Fibroblast of lung (primary cell): ENCODE measurements at regions not wholly inside any gene's neighbourhood (a gene's known extent, or its start where the extent isn't known, plus 50 kb on each side); places are given as distances from the start of the nearest gene placed in this dataset.

Experiments
- DNase-seq, 2 donors: peaks; one replicate each; pipeline versions ENCODE4 v3.0.0 to v3.0.0-alpha.2; 2010; ENCODE audit warnings: low read depth in 2 of 2
- H2AFZ ChIP-seq: 2 replicates; pipeline ENCODE4 v1.5.1; 2012; ENCODE audit warnings: low read length, control low read depth, inconsistent platforms
- H3K27ac ChIP-seq: 2 replicates; pipeline ENCODE4 v1.5.1; 2011; ENCODE audit warnings: low read length, control low read depth; ENCODE audit not compliant: insufficient read depth
- H3K27me3 ChIP-seq: 2 replicates; pipeline ENCODE4 v1.5.1; 2011; ENCODE audit warnings: mild to moderate bottlenecking, low read length; ENCODE audit not compliant: control insufficient read depth, insufficient read depth
- H3K36me3 ChIP-seq: 2 replicates; pipeline ENCODE4 v1.5.1; 2011; ENCODE audit warnings: low read length; ENCODE audit not compliant: control insufficient read depth, insufficient read depth
- H3K4me1 ChIP-seq: 2 replicates; pipeline ENCODE4 v1.5.1; 2011; ENCODE audit warnings: low read length; ENCODE audit not compliant: control insufficient read depth, insufficient read depth; ENCODE audit errors: extremely low read depth
- H3K4me2 ChIP-seq: 2 replicates; pipeline ENCODE4 v1.5.1; 2011; ENCODE audit warnings: low read length, control low read depth; ENCODE audit not compliant: insufficient read depth; ENCODE audit errors: extremely low read depth
- H3K4me3 ChIP-seq, 4 experiments: fragments of 200-600 bp in 1 of 4; sonication (generic) in 1 of 4; replicated peaks in 1 of 4; 2 replicates each; pipeline ENCODE4 v1.5.1; 2011 to 2016; ENCODE audit warnings: low read length in 4 of 4, low read depth in 3 of 4, mild to moderate bottlenecking in 3 of 4, control low read depth in 2 of 4, inconsistent platforms in 1 of 4, mixed read lengths in 1 of 4; ENCODE audit not compliant: insufficient read depth in 1 of 4; ENCODE audit errors: control extremely low read depth in 1 of 4
- H3K79me2 ChIP-seq: 2 replicates; pipeline ENCODE4 v1.5.1; 2012; ENCODE audit warnings: mild to moderate bottlenecking, low read length, inconsistent platforms; ENCODE audit not compliant: control insufficient read depth, insufficient read depth
- H3K9ac ChIP-seq: 2 replicates; pipeline ENCODE4 v1.5.1; 2011; ENCODE audit warnings: mild to moderate bottlenecking, low read length, control low read depth; ENCODE audit not compliant: insufficient read depth
- H3K9me3 ChIP-seq: 2 replicates; pipeline ENCODE4 v1.5.1; 2012; ENCODE audit warnings: low read depth, low read length; ENCODE audit not compliant: control insufficient read depth, insufficient read depth
- H4K20me1 ChIP-seq: 2 replicates; pipeline ENCODE4 v1.5.1; 2011; ENCODE audit warnings: low read length; ENCODE audit not compliant: control insufficient read depth, insufficient read depth; ENCODE audit errors: extremely low read depth
- CTCF ChIP-seq, 2 donors: IDR thresholded peaks in 1 of 2; conservative IDR thresholded peaks in 1 of 2; 1 replicate in 1 of 2; 2 replicates in 1 of 2; pipeline ENCODE4 v1.5.1; 2011 to 2012; ENCODE audit warnings: low read length in 2 of 2, control low read depth in 1 of 2, inconsistent platforms in 1 of 2, low read depth in 1 of 2, mild to moderate bottlenecking in 1 of 2
- EZH2 ChIP-seq: IDR thresholded peaks from 2 replicates; pipeline ENCODE4 v1.5.1; 2012; ENCODE audit warnings: low read length, control low read depth, mild to moderate bottlenecking; ENCODE audit errors: missing control alignments

DNA sequence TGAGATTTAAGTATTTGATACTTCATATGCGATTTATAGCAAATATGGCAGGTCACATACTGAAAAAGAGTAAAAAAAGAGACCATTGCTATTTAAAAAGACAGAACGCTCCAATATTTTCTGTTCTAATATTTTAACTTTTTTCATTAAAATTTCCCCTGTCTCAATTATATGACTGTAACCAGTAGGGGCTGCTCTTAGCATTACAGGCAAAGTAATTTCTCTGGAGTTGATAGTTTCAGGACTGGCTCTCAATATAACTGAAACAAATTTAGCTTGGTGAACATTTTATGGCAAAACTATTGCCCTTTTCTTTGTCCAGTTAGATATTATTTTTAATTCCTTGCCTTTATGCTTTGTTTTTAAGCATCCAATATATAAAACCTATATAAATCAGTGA lies 286.3 kb upstream of the ROBO2 start:
- H3K27ac ChIP-seq = no peak overlapping the region
- H3K4me3 ChIP-seq = no peak overlapping the region
- H3K4me1 ChIP-seq = no peaks in the 10 kb centered on the region
- H3K79me2 ChIP-seq = no peaks in the 10 kb centered on the region
- peak; percentile 20 to 69 for TF ChIP-seq CTCF (conservative IDR thresholded peaks at IDR 0.05 in 1 of 2, IDR thresholded peaks at IDR 0.05 in 1 of 2; ENCODE audit: low read depth in 1 of 2, low read length in 2 of 2)
- TF ChIP-seq EZH2 = no peak
- DNase-seq = peak in 1 of 2 donors; percentile 42
- H3K4me2 ChIP-seq = no peak overlapping the region
- no peak overlapping the region for H2AFZ ChIP-seq
- no peaks in the 10 kb centered on the region for H4K20me1 ChIP-seq
- H3K36me3 ChIP-seq = no peaks in the 10 kb centered on the region
- H3K9ac ChIP-seq = no peak overlapping the region
- H3K9me3 ChIP-seq = no peaks in the 10 kb centered on the region
- H3K27me3 ChIP-seq = no peaks in the 10 kb centered on the region

- no peak overlapping the region for H3K27ac ChIP-seq
- H4K20me1 ChIP-seq = no peaks in the 10 kb centered on the region
- no peak overlapping the region for H3K9ac ChIP-seq
- no peak overlapping the region for H3K4me2 ChIP-seq
- no peak overlapping the region for H2AFZ ChIP-seq
- no peaks in the 10 kb centered on the region for H3K4me1 ChIP-seq
- TF ChIP-seq CTCF (conservative IDR thresholded peaks at IDR 0.05 in 1 of 2, IDR thresholded peaks at IDR 0.05 in 1 of 2; ENCODE audit: low read depth in 1 of 2, low read length in 2 of 2) (no peak), EZH2 (no peak)
- H3K79me2 ChIP-seq = no peaks in the 10 kb centered on the region
- H3K27me3 ChIP-seq = no peaks in the 10 kb centered on the region
- no peak for DNase-seq
- H3K36me3 ChIP-seq = no peaks in the 10 kb centered on the region
- H3K4me3 ChIP-seq = no peak overlapping the region
- H3K9me3 ChIP-seq = no peaks in the 10 kb centered on the region
Measured at GRCh38 chr3:76754247-76754646, 285.7 kb upstream of the ROBO2 start.

DNA sequence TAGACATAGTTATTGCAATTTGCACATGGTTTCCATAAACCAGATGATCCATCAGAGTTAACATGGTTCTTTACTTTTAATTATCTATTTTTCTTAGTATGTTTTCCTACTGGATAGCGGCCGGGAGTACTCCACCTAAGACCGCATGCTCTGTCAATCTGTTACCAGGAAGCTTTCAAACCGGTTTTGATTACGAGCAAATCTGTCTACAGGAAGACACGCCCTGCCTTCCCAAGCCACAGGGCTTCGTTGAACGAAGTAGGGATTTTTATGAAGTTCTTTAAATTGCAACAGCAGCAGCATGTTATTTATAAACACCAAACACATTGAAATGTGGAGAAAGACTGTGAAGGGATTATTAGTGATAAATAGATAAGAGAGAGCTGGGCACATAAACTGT lies 283.3 kb upstream of the ROBO2 start:
- Histone ChIP-seq H3K36me3 (no peaks in the 10 kb centered on the region), H3K27me3 (no peaks in the 10 kb centered on the region), H3K9ac (no peak overlapping the region), H3K27ac (no peak overlapping the region), H3K4me1 (no peaks in the 10 kb centered on the region), H4K20me1 (no peaks in the 10 kb centered on the region), H3K9me3 (no peaks in the 10 kb centered on the region), H3K4me3 (no peak overlapping the region), H2AFZ (no peak overlapping the region), H3K79me2 (no peaks in the 10 kb centered on the region), H3K4me2 (no peak overlapping the region)
- no peak for TF ChIP-seq CTCF (conservative IDR thresholded peaks at IDR 0.05 in 1 of 2, IDR thresholded peaks at IDR 0.05 in 1 of 2; ENCODE audit: low read depth in 1 of 2, low read length in 2 of 2)
- TF ChIP-seq EZH2 = no peak
- no peak for DNase-seq
